ENCODE measurements at regions not wholly inside any gene's neighbourhood (a gene's known extent, or its start where the extent isn't known, plus 50 kb on each side); places are given as distances from the start of the nearest gene placed in this dataset.

GRCh38 chr13:44680746-44681355, 104.7 kb upstream of the TSC22D1 start:
- H3K4me3 ChIP-seq (replicated peaks in 1 of 3; ENCODE audit: insufficient read depth in 1 of 3, low read depth in 1 of 3, low read length in 3 of 3), result no peak overlapping the region
- no peak overlapping the region for H3K9ac ChIP-seq (replicated peaks; ENCODE audit: extremely low read depth, insufficient read depth, low read length)
- H3K4me2 ChIP-seq (ENCODE audit: insufficient read depth, low read length), result no peak overlapping the region
- no peak overlapping the region for H2AFZ ChIP-seq (ENCODE audit: low read depth, low read length)
- no peaks in the 10 kb centered on the region for H3K36me3 ChIP-seq (ENCODE audit: control insufficient read depth in 2 of 2, extremely low read depth in 1 of 2, insufficient read depth in 2 of 2, low read length in 2 of 2)
- no peaks in the 10 kb centered on the region for H3K4me1 ChIP-seq (ENCODE audit: control insufficient read depth, extremely low read depth, insufficient read depth, low read length)
- H4K20me1 ChIP-seq (replicated peaks; ENCODE audit: control insufficient read depth, extremely low read depth, insufficient read depth, low read length), result no peaks in the 10 kb centered on the region
- no peak for DNase-seq (ENCODE audit: low read depth, low spot score)
- FAIRE-seq, result no peak
- dilution Hi-C loops (cut with MboI; ENCODE audit: extremely low pct_ligation_motif_present, low sequenced_read_pairs), result no loop called here
- CTCF ChIA-PET, result no interaction called here
- no TSS peak for BruUV-seq (replicated peaks)
- H3K9me3 ChIP-seq (replicated peaks; ENCODE audit: control insufficient read depth, insufficient read depth, low read length), result no peaks in the 10 kb centered on the region
- POLR2A ChIA-PET, result no interaction called here
- intact Hi-C loops (cut with micrococcal nuclease), result no loop called here
- no peak overlapping the region for H3K27ac ChIP-seq (ENCODE audit: insufficient read depth, low read depth, low read length)
- H3K27me3 ChIP-seq (ENCODE audit: control insufficient read depth in 2 of 2, insufficient read depth in 2 of 2, low read length in 2 of 2), result no peaks in the 10 kb centered on the region
- TF ChIP-seq POLR2A (IDR thresholded peaks at IDR 0.05; ENCODE audit: low read depth, low read length) (no peak), JUN (IDR thresholded peaks at IDR 0.05; ENCODE audit: borderline replicate concordance, insufficient read depth, insufficient read length, low read depth) (no peak), MYC (IDR thresholded peaks at IDR 0.05; ENCODE audit: low read depth, low read length) (no peak), GATA2 (IDR thresholded peaks at IDR 0.05; ENCODE audit: insufficient read depth, insufficient read length, low read depth, low read length) (no peak), EZH2 (IDR thresholded peaks at IDR 0.05; ENCODE audit: borderline replicate concordance, low read depth, low read length, severe bottlenecking) (no peak), MAX (IDR thresholded peaks at IDR 0.05; ENCODE audit: insufficient read depth, insufficient read length) (no peak), FOS (IDR thresholded peaks at IDR 0.05; ENCODE audit: borderline replicate concordance, insufficient read depth, low read length) (no peak), POLR2AphosphoS5 (IDR thresholded peaks at IDR 0.05; ENCODE audit: insufficient read depth, low read depth, low read length) (no peak)
- TF ChIP-seq, protein P1, sequence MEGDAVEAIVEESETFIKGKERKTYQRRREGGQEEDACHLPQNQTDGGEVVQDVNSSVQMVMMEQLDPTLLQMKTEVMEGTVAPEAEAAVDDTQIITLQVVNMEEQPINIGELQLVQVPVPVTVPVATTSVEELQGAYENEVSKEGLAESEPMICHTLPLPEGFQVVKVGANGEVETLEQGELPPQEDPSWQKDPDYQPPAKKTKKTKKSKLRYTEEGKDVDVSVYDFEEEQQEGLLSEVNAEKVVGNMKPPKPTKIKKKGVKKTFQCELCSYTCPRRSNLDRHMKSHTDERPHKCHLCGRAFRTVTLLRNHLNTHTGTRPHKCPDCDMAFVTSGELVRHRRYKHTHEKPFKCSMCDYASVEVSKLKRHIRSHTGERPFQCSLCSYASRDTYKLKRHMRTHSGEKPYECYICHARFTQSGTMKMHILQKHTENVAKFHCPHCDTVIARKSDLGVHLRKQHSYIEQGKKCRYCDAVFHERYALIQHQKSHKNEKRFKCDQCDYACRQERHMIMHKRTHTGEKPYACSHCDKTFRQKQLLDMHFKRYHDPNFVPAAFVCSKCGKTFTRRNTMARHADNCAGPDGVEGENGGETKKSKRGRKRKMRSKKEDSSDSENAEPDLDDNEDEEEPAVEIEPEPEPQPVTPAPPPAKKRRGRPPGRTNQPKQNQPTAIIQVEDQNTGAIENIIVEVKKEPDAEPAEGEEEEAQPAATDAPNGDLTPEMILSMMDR (IDR thresholded peaks at IDR 0.05; ENCODE audit: extremely low read depth in 1 of 2, insufficient read depth in 1 of 2, low read depth in 1 of 2, low read length in 2 of 2), result no peak
- no peaks in the 10 kb centered on the region for H3K79me2 ChIP-seq (ENCODE audit: control insufficient read depth, insufficient read depth, low read length)
- no peaks in the 10 kb centered on the region for H3K9me1 ChIP-seq (replicated peaks; ENCODE audit: control insufficient read depth, extremely low read depth, insufficient read depth, low read length)
